SK-N-MC (cell line): ENCODE measurements at regions not wholly inside any gene's neighbourhood (a gene's known extent, or its start where the extent isn't known, plus 50 kb on each side); places are given as distances from the start of the nearest gene placed in this dataset.

ENCODE experiments used
- EZH2 ChIP-seq: fragments of 200-600 bp; sonication (generic); IDR thresholded peaks from one replicate; pipeline ENCODE4 v1.6.1; 2017; ENCODE audit warnings: antibody characterized with exemption
- POLR2AphosphoS5 ChIP-seq: IDR thresholded peaks from 2 replicates; pipeline ENCODE4 v1.6.1; 2012; ENCODE audit warnings: mild to moderate bottlenecking, low read depth, low read length, borderline replicate concordance

DNA sequence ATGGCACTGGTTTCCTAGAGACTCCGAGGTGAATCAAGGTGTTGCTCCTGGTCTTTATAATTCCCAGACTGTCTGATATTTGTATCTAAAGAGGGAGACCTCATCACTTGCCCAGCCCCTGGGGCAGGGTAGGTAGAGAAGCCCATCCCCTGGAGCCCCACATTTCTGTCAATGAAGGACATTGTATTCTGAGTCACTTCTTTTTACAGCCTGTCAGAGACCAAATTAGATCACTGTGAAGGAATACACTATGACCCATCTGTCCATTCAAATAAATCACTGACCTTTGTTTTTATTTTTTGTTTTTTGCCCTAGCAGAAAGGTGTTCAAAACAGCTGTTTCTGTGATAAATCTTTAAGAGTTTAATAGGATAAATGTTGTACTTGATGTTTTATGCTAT lies 67.9 kb upstream of the ANO6 start:
- no peak for TF ChIP-seq POLR2AphosphoS5
- no peak for TF ChIP-seq EZH2
